SK-N-MC (cell line): ENCODE measurements at regions not wholly inside any gene's neighbourhood (a gene's known extent, or its start where the extent isn't known, plus 50 kb on each side); places are given as distances from the start of the nearest gene placed in this dataset.

Experiments
- EZH2 ChIP-seq: fragments of 200-600 bp; sonication (generic); IDR thresholded peaks from one replicate; pipeline ENCODE4 v1.6.1; 2017; ENCODE audit warnings: antibody characterized with exemption
- POLR2AphosphoS5 ChIP-seq: IDR thresholded peaks from 2 replicates; pipeline ENCODE4 v1.6.1; 2012; ENCODE audit warnings: mild to moderate bottlenecking, low read depth, low read length, borderline replicate concordance

- TF ChIP-seq POLR2AphosphoS5 (no peak), EZH2 (no peak)
Measured at GRCh38 chr1:221902961-221903360, 161.1 kb upstream of the DUSP10 start.
